Parathyroid adenoma (tissue), 2 donors: ENCODE measurements at regions not wholly inside any gene's neighbourhood (a gene's known extent, or its start where the extent isn't known, plus 50 kb on each side); places are given as distances from the start of the nearest gene placed in this dataset.

Experiments
- H2AFZ ChIP-seq: fragments of 300-600 bp; sonication (generic); one replicate; pipeline ENCODE4 v1.7.0; 2017; ENCODE audit warnings: antibody characterized with exemption, mild to moderate bottlenecking
- H3K27ac ChIP-seq: fragments of 300-600 bp; sonication (generic); one replicate; pipeline ENCODE4 v1.7.0; 2017
- H3K27me3 ChIP-seq: fragments of 300-600 bp; sonication (generic); one replicate; pipeline ENCODE4 v1.7.0; 2017; ENCODE audit warnings: low read length; ENCODE audit not compliant: control insufficient read depth, insufficient read depth
- H3K36me3 ChIP-seq: fragments of 300-600 bp; sonication (generic); one replicate; pipeline ENCODE4 v1.7.0; 2017; ENCODE audit warnings: low read length; ENCODE audit not compliant: control insufficient read depth, insufficient read depth
- H3K4me1 ChIP-seq: fragments of 300-600 bp; sonication (generic); one replicate; pipeline ENCODE4 v1.7.0; 2017; ENCODE audit warnings: control low read depth
- H3K4me2 ChIP-seq: fragments of 300-600 bp; sonication (generic); one replicate; pipeline ENCODE4 v1.7.0; 2017; ENCODE audit warnings: low read length
- H3K4me3 ChIP-seq: fragments of 300-600 bp; sonication (generic); one replicate; pipeline ENCODE4 v1.7.0; 2017; ENCODE audit warnings: low read depth, low read length
- H3K79me2 ChIP-seq: fragments of 300-600 bp; sonication (generic); one replicate; pipeline ENCODE4 v1.7.0; 2017; ENCODE audit warnings: control low read depth
- H3K9ac ChIP-seq: fragments of 300-600 bp; sonication (generic); one replicate; pipeline ENCODE4 v1.7.0; 2017; ENCODE audit warnings: mild to moderate bottlenecking
- H3K9me3 ChIP-seq: fragments of 300-600 bp; sonication (generic); one replicate; pipeline ENCODE4 v1.7.0; 2017; ENCODE audit warnings: low read length; ENCODE audit not compliant: control insufficient read depth
- CTCF ChIP-seq: fragments of 300-600 bp; sonication (generic); IDR thresholded peaks from one replicate; pipeline ENCODE4 v1.7.0; 2017; ENCODE audit warnings: antibody characterized with exemption, mild to moderate bottlenecking
- donor health status: primary hyperparathyroidism.

- no peak overlapping the region for H3K4me3 ChIP-seq
- H3K4me1 ChIP-seq: no peaks in the 10 kb centered on the region
- H3K36me3 ChIP-seq: no peaks in the 10 kb centered on the region
- H3K9ac ChIP-seq: no peak overlapping the region
- no peak for TF ChIP-seq CTCF
- no peak overlapping the region for H3K4me2 ChIP-seq
- no peak overlapping the region for H3K27ac ChIP-seq
- no peaks in the 10 kb centered on the region for H3K27me3 ChIP-seq
- no peaks in the 10 kb centered on the region for H3K9me3 ChIP-seq
- H3K79me2 ChIP-seq: no peaks in the 10 kb centered on the region
- no peak overlapping the region for H2AFZ ChIP-seq
These were observed 70.8 kb upstream of the GPM6A start for GRCh38 chr4:175882891-175883290.

GRCh38 chr4:175884048-175884447 is 72.0 kb upstream of the GPM6A start:
- Histone ChIP-seq H3K4me2 (no peak overlapping the region), H3K79me2 (no peaks in the 10 kb centered on the region), H3K4me1 (no peaks in the 10 kb centered on the region), H3K9ac (no peak overlapping the region), H3K4me3 (no peak overlapping the region), H3K27me3 (no peaks in the 10 kb centered on the region), H2AFZ (no peak overlapping the region), H3K9me3 (no peaks in the 10 kb centered on the region), H3K36me3 (no peaks in the 10 kb centered on the region), H3K27ac (no peak overlapping the region)
- TF ChIP-seq CTCF: no peak

- H3K27ac ChIP-seq: no peak overlapping the region
- H3K36me3 ChIP-seq: no peaks in the 10 kb centered on the region
- H3K4me1 ChIP-seq: no peaks in the 10 kb centered on the region
- no peak overlapping the region for H3K4me2 ChIP-seq
- H3K9ac ChIP-seq: no peak overlapping the region
- no peaks in the 10 kb centered on the region for H3K79me2 ChIP-seq
- no peak overlapping the region for H3K4me3 ChIP-seq
- no peaks in the 10 kb centered on the region for H3K27me3 ChIP-seq
- H3K9me3 ChIP-seq: no peaks in the 10 kb centered on the region
- no peak overlapping the region for H2AFZ ChIP-seq
- TF ChIP-seq CTCF: no peak
These were observed 79.2 kb upstream of the GPM6A start for GRCh38 chr4:175891231-175891630.

GRCh38 chr4:175891851-175892250 is 79.8 kb upstream of the GPM6A start:
- no peak overlapping the region for H3K27ac ChIP-seq
- no peaks in the 10 kb centered on the region for H3K9me3 ChIP-seq
- no peaks in the 10 kb centered on the region for H3K27me3 ChIP-seq
- no peak for TF ChIP-seq CTCF
- no peaks in the 10 kb centered on the region for H3K36me3 ChIP-seq
- no peaks in the 10 kb centered on the region for H3K4me1 ChIP-seq
- H3K4me3 ChIP-seq: no peak overlapping the region
- no peak overlapping the region for H2AFZ ChIP-seq
- H3K9ac ChIP-seq: no peak overlapping the region
- H3K79me2 ChIP-seq: no peaks in the 10 kb centered on the region
- H3K4me2 ChIP-seq: no peak overlapping the region

- Histone ChIP-seq H3K27me3 (no peaks in the 10 kb centered on the region), H3K4me2 (no peak overlapping the region), H3K4me3 (no peak overlapping the region), H3K9me3 (no peaks in the 10 kb centered on the region), H3K27ac (no peak overlapping the region), H3K9ac (no peak overlapping the region), H2AFZ (no peak overlapping the region), H3K36me3 (no peaks in the 10 kb centered on the region), H3K79me2 (no peaks in the 10 kb centered on the region), H3K4me1 (no peaks in the 10 kb centered on the region)
- no peak for TF ChIP-seq CTCF
These were observed 93.9 kb upstream of the GPM6A start for GRCh38 chr4:175905925-175906324.
